Right forelimb (tissue), 1 donor: ENCODE measurements at regions not wholly inside any gene's neighbourhood (a gene's known extent, or its start where the extent isn't known, plus 50 kb on each side); places are given as distances from the start of the nearest gene placed in this dataset.

Experiments used
- DNase-seq: peaks from one replicate; pipeline ENCODE4 v3.0.0-alpha.2; 2018

- DNase-seq = no peak
Observed at GRCh38 chr4:13851085-13851940, 223.8 kb upstream of the BOD1L1 start.

- DNase-seq = no peak
Observed at GRCh38 chr4:13852411-13852810, 224.9 kb upstream of the BOD1L1 start.

GRCh38 chr4:13856387-13856786 lies 228.9 kb upstream of the BOD1L1 start:
- no peak for DNase-seq

GRCh38 chr4:13857397-13857796 lies 229.9 kb upstream of the BOD1L1 start:
- DNase-seq = no peak

GRCh38 chr4:13857800-13858199 lies 230.3 kb upstream of the BOD1L1 start:
- no peak for DNase-seq

- DNase-seq = no peak
Observed at GRCh38 chr4:13859423-13859822, 231.9 kb upstream of the BOD1L1 start.

GRCh38 chr4:13860126-13860525 lies 232.6 kb upstream of the BOD1L1 start:
- no peak for DNase-seq

- no peak for DNase-seq
Observed at GRCh38 chr4:13865871-13866669, 238.5 kb upstream of the BOD1L1 start.

- no peak for DNase-seq
Observed at GRCh38 chr4:13866881-13867280, 239.4 kb upstream of the BOD1L1 start.

- no peak for DNase-seq
Observed at GRCh38 chr4:13872155-13872554, 244.6 kb upstream of the BOD1L1 start.

- DNase-seq = no peak
Observed at GRCh38 chr4:13872955-13873354, 245.4 kb upstream of the BOD1L1 start.

- DNase-seq = no peak
Observed at GRCh38 chr4:13875181-13875580, 247.7 kb upstream of the BOD1L1 start.

- no peak for DNase-seq
Observed at GRCh38 chr4:13876131-13876530, 248.6 kb upstream of the BOD1L1 start.

GRCh38 chr4:13876940-13877339 lies 249.4 kb upstream of the BOD1L1 start:
- DNase-seq = no peak

GRCh38 chr4:13877626-13878025 lies 250.1 kb upstream of the BOD1L1 start:
- no peak for DNase-seq

GRCh38 chr4:13881892-13882291 lies 254.4 kb upstream of the BOD1L1 start:
- no peak for DNase-seq

- DNase-seq = no peak
Observed at GRCh38 chr4:13887010-13887409, 259.5 kb upstream of the BOD1L1 start.

GRCh38 chr4:13888112-13888511 lies 260.6 kb upstream of the BOD1L1 start:
- DNase-seq = no peak

- DNase-seq = no peak
Observed at GRCh38 chr4:13891544-13891939, 264.0 kb upstream of the BOD1L1 start.

GRCh38 chr4:13892739-13893105 lies 265.2 kb upstream of the BOD1L1 start:
- DNase-seq = no peak

- DNase-seq = no peak
Observed at GRCh38 chr4:13893211-13893610, 265.7 kb upstream of the BOD1L1 start.

GRCh38 chr4:13893987-13894386 lies 266.5 kb upstream of the BOD1L1 start:
- no peak for DNase-seq

GRCh38 chr4:13900780-13901179 lies 273.3 kb upstream of the BOD1L1 start:
- DNase-seq = no peak

- DNase-seq = no peak
Observed at GRCh38 chr4:13902146-13902545, 274.6 kb upstream of the BOD1L1 start.
